H1 (cell line): ENCODE measurements at regions not wholly inside any gene's neighbourhood (a gene's known extent, or its start where the extent isn't known, plus 50 kb on each side); places are given as distances from the start of the nearest gene placed in this dataset.

ENCODE experiments used
- CTCF ChIA-PET: fragments of 300-600 bp; sonication (Branson Sonifier 250); formaldehyde crosslinking; loops from one replicate; lab custom pipeline; 2021; ENCODE audit not compliant: partially characterized antibody; lab: Charles Lee
- POLR2A ChIA-PET: fragments of 300-600 bp; sonication (Branson Sonifier 250); formaldehyde crosslinking; loops from one replicate; lab custom pipeline; 2021; ENCODE audit warnings: inconsistent platforms; ENCODE audit not compliant: partially characterized antibody; lab: Charles Lee
- DNase-seq, 2 experiments: peaks; one replicate each; pipeline versions ENCODE4 v3.0.0 to v3.0.0-alpha.2; 2010 to 2022; ENCODE audit warnings: low spot score in 2 of 2, low read depth in 1 of 2, mixed read lengths in 1 of 2
- FAIRE-seq: peaks from 2 replicates; lab custom pipeline; 2011; peaks lifted over from hg19 to GRCh38; lab: Jason Lieb, UNC
- H2AFZ ChIP-seq: 2 replicates; pipeline ENCODE4 v1.8.1; 2012; ENCODE audit warnings: low read length, inconsistent platforms
- H2AK5ac ChIP-seq: 2 replicates; pipeline ENCODE4 v1.6.1; 2013; ENCODE audit warnings: low read depth, low read length
- H2BK120ac ChIP-seq: replicated peaks from 2 replicates; pipeline ENCODE3; 2013; ENCODE audit warnings: low read depth, low read length, inconsistent platforms
- H2BK12ac ChIP-seq: 2 replicates; pipeline ENCODE4 v1.6.1; 2013; ENCODE audit warnings: low read depth, low read length
- H2BK15ac ChIP-seq: 2 replicates; pipeline ENCODE4 v1.6.1; 2013; ENCODE audit warnings: low read length
- H2BK20ac ChIP-seq: 2 replicates; pipeline ENCODE4 v1.6.1; 2013; ENCODE audit warnings: low read length
- H2BK5ac ChIP-seq: 2 replicates; pipeline ENCODE4 v1.6.1; 2013; ENCODE audit warnings: low read depth, low read length
- H3K14ac ChIP-seq: 2 replicates; pipeline ENCODE4 v1.6.1; 2013; ENCODE audit warnings: inconsistent platforms; ENCODE audit not compliant: insufficient read length
- H3K18ac ChIP-seq: 2 replicates; pipeline ENCODE4 v1.6.1; 2013; ENCODE audit warnings: low read length; ENCODE audit errors: extremely low read depth
- H3K23ac ChIP-seq: 2 replicates; pipeline ENCODE4 v1.6.1; 2013; ENCODE audit warnings: inconsistent platforms; ENCODE audit not compliant: insufficient read length
- H3K23me2 ChIP-seq: 2 replicates; pipeline ENCODE4 v1.6.1; 2013; ENCODE audit warnings: low read depth, low read length
- H3K27ac ChIP-seq: 2 replicates; pipeline ENCODE4 v1.6.1; 2011; ENCODE audit warnings: low read depth, low read length, inconsistent platforms
- H3K27me3 ChIP-seq, 4 experiments: replicated peaks in 1 of 4; 1 replicate in 1 of 4; 2 replicates in 3 of 4; pipeline versions ENCODE4 v1.6.1 to v1.8.1; 2011 to 2013; ENCODE audit warnings: low read length in 3 of 4, mild to moderate bottlenecking in 3 of 4, inconsistent platforms in 2 of 4, mixed read lengths in 2 of 4, moderate library complexity in 1 of 4; ENCODE audit not compliant: control insufficient read depth in 3 of 4, insufficient read depth in 3 of 4; ENCODE audit errors: extremely low read depth in 1 of 4
- H3K36me3 ChIP-seq, 4 experiments: 2 replicates each; pipeline versions ENCODE4 v1.6.1 to v1.8.1; 2011 to 2013; ENCODE audit warnings: mild to moderate bottlenecking in 4 of 4, low read length in 3 of 4, moderate library complexity in 2 of 4, control low read depth in 1 of 4, inconsistent platforms in 1 of 4; ENCODE audit not compliant: insufficient read depth in 4 of 4, control insufficient read depth in 2 of 4
- H3K4ac ChIP-seq: replicated peaks from 2 replicates; pipeline ENCODE3; 2013; ENCODE audit warnings: low read length, low read depth, mixed read lengths, inconsistent platforms; ENCODE audit not compliant: insufficient read length
- H3K4me1 ChIP-seq, 4 experiments: replicated peaks in 1 of 4; 1 replicate in 1 of 4; 2 replicates in 3 of 4; pipeline versions ENCODE4 v1.6.1 to v1.8.1; 2011 to 2013; ENCODE audit warnings: low read length in 3 of 4, inconsistent platforms in 2 of 4, mixed read lengths in 1 of 4; ENCODE audit not compliant: insufficient read depth in 4 of 4, control insufficient read depth in 3 of 4
- H3K4me2 ChIP-seq, 2 experiments: 2 replicates each; pipeline versions ENCODE4 v1.6.1 to v1.8.1; 2011 to 2013; ENCODE audit warnings: low read depth in 2 of 2, low read length in 2 of 2, control low read depth in 1 of 2, inconsistent platforms in 1 of 2, mild to moderate bottlenecking in 1 of 2; ENCODE audit not compliant: insufficient read depth in 1 of 2
- H3K4me3 ChIP-seq, 4 experiments: fragments of 200-600, 300-600 bp in 1 of 4; sonication (generic), shearing (Covaris generic), sonication (Bioruptor Twin) in 1 of 4; 2 replicates each; pipeline versions ENCODE4 v1.5.1 to v1.8.1; 2011 to 2016; ENCODE audit warnings: low read length in 4 of 4, low read depth in 3 of 4, control low read depth in 2 of 4, inconsistent platforms in 2 of 4, mild to moderate bottlenecking in 2 of 4, mixed read lengths in 1 of 4, moderate library complexity in 1 of 4; ENCODE audit not compliant: insufficient read depth in 2 of 4; ENCODE audit errors: extremely low read depth in 1 of 4
- H3K56ac ChIP-seq: replicated peaks from 2 replicates; pipeline ENCODE3; 2013; ENCODE audit warnings: low read depth, mild to moderate bottlenecking, mixed read lengths, low read length, inconsistent platforms; ENCODE audit not compliant: insufficient read length
- H3K79me1 ChIP-seq: 2 replicates; pipeline ENCODE4 v1.6.1; 2013; ENCODE audit warnings: low read depth, low read length, control low read depth
- H3K79me2 ChIP-seq, 2 experiments: 2 replicates each; pipeline versions ENCODE4 v1.6.1 to v1.8.1; 2012 to 2013; ENCODE audit warnings: low read length in 2 of 2, mild to moderate bottlenecking in 2 of 2, inconsistent platforms in 1 of 2; ENCODE audit not compliant: insufficient read depth in 2 of 2, control insufficient read depth in 1 of 2
- H3K9ac ChIP-seq, 4 experiments: replicated peaks in 1 of 4; 1 replicate in 1 of 4; 2 replicates in 3 of 4; pipeline versions ENCODE4 v1.6.1 to v1.8.1; 2011 to 2013; ENCODE audit warnings: low read depth in 3 of 4, low read length in 3 of 4, control low read depth in 2 of 4, mild to moderate bottlenecking in 2 of 4, moderate library complexity in 2 of 4, inconsistent platforms in 1 of 4; ENCODE audit errors: extremely low read depth in 1 of 4
- H3K9me3 ChIP-seq, 2 experiments: 2 replicates each; pipeline versions ENCODE4 v1.6.1 to v1.8.1; 2012 to 2013; ENCODE audit warnings: mild to moderate bottlenecking in 2 of 2, moderate library complexity in 2 of 2, control low read depth in 1 of 2, inconsistent platforms in 1 of 2, low read depth in 1 of 2, low read length in 1 of 2, mixed read lengths in 1 of 2; ENCODE audit not compliant: insufficient read depth in 2 of 2
- H4K20me1 ChIP-seq, 2 experiments: replicated peaks in 1 of 2; 2 replicates each; pipeline versions ENCODE3 to v1.8.1; 2011 to 2013; ENCODE audit warnings: inconsistent platforms in 2 of 2, low read length in 2 of 2, mild to moderate bottlenecking in 1 of 2; ENCODE audit not compliant: insufficient read depth in 2 of 2, control insufficient read depth in 1 of 2
- H4K5ac ChIP-seq: 2 replicates; pipeline ENCODE4 v1.6.1; 2013; ENCODE audit warnings: low read length, low read depth, mixed read lengths, inconsistent platforms; ENCODE audit not compliant: insufficient read length
- H4K8ac ChIP-seq: 2 replicates; pipeline ENCODE4 v1.8.0; 2013; ENCODE audit warnings: mild to moderate bottlenecking, moderate library complexity, low read length, inconsistent platforms; ENCODE audit not compliant: insufficient read depth; ENCODE audit errors: extremely low read depth
- H4K91ac ChIP-seq: replicated peaks from 2 replicates; pipeline ENCODE3; 2013; ENCODE audit warnings: low read length, mixed read lengths, inconsistent platforms; ENCODE audit not compliant: insufficient read length
- CREB1 ChIP-seq: IDR thresholded peaks from 2 replicates; pipeline ENCODE4 v1.6.1; 2012; ENCODE audit warnings: inconsistent platforms
- HDAC6 ChIP-seq: IDR thresholded peaks from one replicate; pipeline ENCODE4 v1.7.1; 2012; ENCODE audit warnings: low read depth, mild to moderate bottlenecking, inconsistent platforms, low read length, moderate library complexity
- JUN ChIP-seq: IDR thresholded peaks from 2 replicates; pipeline ENCODE4 v1.6.1; 2011; ENCODE audit warnings: low read depth, mild to moderate bottlenecking, improper control_type of control experiment, low read length
- RFX5 ChIP-seq: IDR thresholded peaks from 2 replicates; pipeline ENCODE4 v1.6.1; 2011; ENCODE audit warnings: low read depth, low read length, improper control_type of control experiment, borderline replicate concordance
- SIX5 ChIP-seq: IDR thresholded peaks from 2 replicates; pipeline ENCODE4 v1.6.1; 2011; ENCODE audit warnings: mild to moderate bottlenecking, low read depth, low read length
- YY1 ChIP-seq: IDR thresholded peaks from 2 replicates; pipeline ENCODE4 v1.6.1; 2011; ENCODE audit warnings: low read depth, mild to moderate bottlenecking, low read length
- WGBS, 2 experiments: shearing (Covaris generic) in 1 of 2; methylation state at CpG; one replicate each; pipeline versions ENCODE4 v1.1.6 to v1.1.7; 2013 to 2015; ENCODE audit warnings: low lambda C conversion rate in 2 of 2, mixed read lengths in 2 of 2, inconsistent platforms in 1 of 2, low coverage in 1 of 2, missing lambda C conversion rate in 1 of 2; ENCODE audit not compliant: insufficient replicate concordance in 2 of 2, insufficient coverage in 1 of 2, insufficient read length in 1 of 2; ENCODE audit errors: extremely low coverage in 1 of 2, missing lambda C conversion rate in 1 of 2; 5-methylcytosine and 5-hydroxymethylcytosine counted together
- TF ChIP-seq, protein P1 (sequence below): IDR thresholded peaks from 2 replicates; pipeline ENCODE4 v1.6.1; 2012; ENCODE audit warnings: inconsistent platforms
- TF ChIP-seq, protein P2 (sequence below): IDR thresholded peaks from 2 replicates; pipeline ENCODE4 v1.6.1; 2011; ENCODE audit warnings: low read depth, mild to moderate bottlenecking, low read length; ENCODE audit not compliant: insufficient read depth

DNA sequence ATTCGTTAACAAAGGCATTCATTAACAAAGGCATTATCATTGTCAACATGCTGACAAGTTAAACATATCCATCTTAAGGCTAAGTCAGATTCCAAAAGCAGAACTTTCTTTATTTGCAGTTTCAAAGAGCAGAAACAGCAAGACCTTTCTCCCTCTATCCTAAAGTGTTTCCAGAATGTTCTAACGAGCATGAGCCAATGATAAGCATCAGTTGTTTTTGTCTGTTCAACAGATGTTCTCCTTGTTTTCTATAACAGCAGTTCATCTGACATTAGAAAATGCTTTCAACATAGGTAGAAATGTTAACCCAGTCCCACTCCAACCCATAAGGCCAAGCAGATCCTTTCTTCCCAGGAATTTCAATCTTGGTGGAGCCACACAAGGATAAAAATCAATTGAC is 77.6 kb upstream of the POMGNT2 start:
- no peak for DNase-seq
- no peak overlapping the region for H4K8ac ChIP-seq

More for the DNA sequence above, 77.6 kb upstream of the POMGNT2 start:
- Histone ChIP-seq H3K27me3 (no peaks in the 10 kb centered on the region), H3K23me2 (no peaks in the 10 kb centered on the region), H3K79me2 (no peaks in the 10 kb centered on the region), H3K14ac (no peak overlapping the region), H3K4me1 (no peaks in the 10 kb centered on the region; a peak in 1 of 7 replicates), H3K9ac (no peak overlapping the region), H2AFZ (no peak overlapping the region), H4K20me1 (no peaks in the 10 kb centered on the region), H3K4ac (no peak overlapping the region), H2BK20ac (no peak overlapping the region), H3K4me2 (no peak overlapping the region)
- CTCF ChIA-PET, result interaction anchor here (1.2 kb wide), 1 partner anchor 21 kb away, joined by 6 read pairs; no protein-coding TSS in a partner anchor
- no peak for FAIRE-seq
- TF ChIP-seq CREB1 (no peak), JUN (no peak), RFX5 (no peak), YY1 (no peak), HDAC6 (no peak), SIX5 (no peak)
- TF ChIP-seq, protein P1, sequence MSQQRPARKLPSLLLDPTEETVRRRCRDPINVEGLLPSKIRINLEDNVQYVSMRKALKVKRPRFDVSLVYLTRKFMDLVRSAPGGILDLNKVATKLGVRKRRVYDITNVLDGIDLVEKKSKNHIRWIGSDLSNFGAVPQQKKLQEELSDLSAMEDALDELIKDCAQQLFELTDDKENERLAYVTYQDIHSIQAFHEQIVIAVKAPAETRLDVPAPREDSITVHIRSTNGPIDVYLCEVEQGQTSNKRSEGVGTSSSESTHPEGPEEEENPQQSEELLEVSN, result no peak
- TF ChIP-seq, protein P2, sequence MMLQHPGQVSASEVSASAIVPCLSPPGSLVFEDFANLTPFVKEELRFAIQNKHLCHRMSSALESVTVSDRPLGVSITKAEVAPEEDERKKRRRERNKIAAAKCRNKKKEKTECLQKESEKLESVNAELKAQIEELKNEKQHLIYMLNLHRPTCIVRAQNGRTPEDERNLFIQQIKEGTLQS, result no peak
- TF ChIP-seq, all 59 proteins: peak for 0
- Histone ChIP-seq H2BK12ac (no peak overlapping the region), H3K36me3 (no peaks in the 10 kb centered on the region), H4K91ac (no peak overlapping the region), H2BK120ac (no peak overlapping the region), H3K27ac (no peak overlapping the region), H3K79me1 (no peaks in the 10 kb centered on the region), H2AK5ac (no peak overlapping the region), H3K4me3 (no peak overlapping the region), H3K23ac (no peak overlapping the region), H2BK15ac (no peak overlapping the region), H2BK5ac (no peak overlapping the region), H3K56ac (no peak overlapping the region), H3K18ac (no peak overlapping the region), H4K5ac (no peak overlapping the region), H3K9me3 (no peaks in the 10 kb centered on the region)
- POLR2A ChIA-PET, result no interaction called here
- 85% methylated on average over 2 of the region's 2 CpGs; no CpG with 5 or more reads in 1 of the 2 experiments for WGBS, 2 experiments
